Germinal center (tissue), 1 donor: ENCODE measurements at regions not wholly inside any gene's neighbourhood (a gene's known extent, or its start where the extent isn't known, plus 50 kb on each side); places are given as distances from the start of the nearest gene placed in this dataset.
A peak's percentile ranks its signal among the peaks of the same experiment; 100 is the strongest.

Source experiments
- DNase-seq: peaks from one replicate; pipeline ENCODE4 v3.0.0; 2012; ENCODE audit warnings: mixed read lengths, low spot score

DNA sequence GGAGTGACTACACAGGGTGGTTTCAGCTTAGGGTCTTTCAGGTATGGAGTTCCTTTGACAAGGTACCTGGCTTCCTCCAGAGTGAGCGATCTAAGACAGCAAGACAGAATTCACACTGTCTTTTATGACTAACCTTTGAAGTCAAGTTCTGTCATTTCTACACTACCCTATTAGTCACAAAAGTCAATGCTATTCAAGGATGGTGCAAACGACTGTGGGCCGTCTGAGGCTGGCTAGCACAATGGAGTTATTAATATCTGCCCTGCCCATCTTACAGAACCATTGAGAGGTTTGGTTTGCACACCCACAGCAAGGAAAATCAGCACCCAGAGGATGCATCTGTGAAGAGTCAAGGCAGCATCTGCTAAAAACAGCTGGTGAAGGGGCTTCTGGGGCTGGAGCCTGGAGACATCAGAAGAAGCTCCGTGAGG is 62.9 kb upstream of the XCR1 start:
- no peak for DNase-seq

DNA sequence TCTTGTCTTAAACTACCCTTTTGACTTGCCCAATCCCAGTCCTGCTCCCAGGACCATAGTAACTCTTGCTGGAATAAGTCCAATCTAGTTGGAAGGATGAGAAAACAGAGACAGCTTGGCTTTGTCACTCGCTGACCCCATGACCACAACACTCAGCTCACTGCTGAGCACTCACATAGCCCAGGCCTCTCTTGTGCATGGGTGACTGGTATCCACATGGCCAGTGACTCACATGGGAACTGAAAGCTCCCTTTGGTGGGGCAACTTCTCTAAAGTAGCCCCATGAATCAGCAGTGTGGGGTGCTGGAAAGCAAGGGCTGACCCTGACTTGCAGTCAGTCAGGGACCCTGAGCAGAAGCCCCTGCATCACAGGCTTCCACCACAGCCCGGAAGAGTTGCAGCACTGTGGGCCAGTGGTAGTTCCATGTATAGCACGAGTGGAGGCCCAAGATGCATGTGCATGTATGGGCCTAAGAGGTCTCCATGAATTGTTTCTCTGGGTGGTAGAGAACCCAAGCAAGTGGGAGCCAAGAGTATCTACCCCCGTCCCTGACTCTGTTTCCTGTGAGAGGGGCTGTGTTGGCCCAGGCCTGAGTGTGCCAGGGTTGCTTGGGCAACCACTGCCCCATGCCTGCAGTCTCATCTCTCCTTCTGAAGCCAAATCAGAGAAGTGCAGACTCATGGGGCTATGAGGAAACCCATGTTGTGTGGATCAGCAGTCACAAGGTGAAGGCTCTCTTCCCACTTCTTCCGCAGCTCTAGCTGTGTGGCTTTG is 62.1 kb upstream of the XCR1 start:
- no peak for DNase-seq

DNA sequence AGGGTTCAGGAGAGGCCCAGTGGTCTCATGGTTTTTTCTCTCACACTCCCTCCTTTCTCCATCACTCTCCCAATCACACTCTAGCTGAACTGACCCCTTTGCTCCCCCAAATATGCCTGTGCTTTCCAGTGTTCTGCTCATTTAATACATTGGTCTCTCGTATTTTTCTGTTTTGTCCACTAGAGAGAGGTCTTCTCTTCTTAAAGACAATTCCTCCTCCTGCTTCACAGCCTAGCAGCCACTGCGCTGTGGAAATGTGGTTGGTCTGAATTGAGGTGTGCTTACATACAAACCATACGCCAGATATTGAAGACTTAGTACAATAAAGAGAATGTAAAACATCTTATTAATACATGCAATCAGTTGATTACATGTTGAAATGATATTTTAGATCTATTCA is 60.6 kb upstream of the XCR1 start:
- DNase-seq = no peak

DNA sequence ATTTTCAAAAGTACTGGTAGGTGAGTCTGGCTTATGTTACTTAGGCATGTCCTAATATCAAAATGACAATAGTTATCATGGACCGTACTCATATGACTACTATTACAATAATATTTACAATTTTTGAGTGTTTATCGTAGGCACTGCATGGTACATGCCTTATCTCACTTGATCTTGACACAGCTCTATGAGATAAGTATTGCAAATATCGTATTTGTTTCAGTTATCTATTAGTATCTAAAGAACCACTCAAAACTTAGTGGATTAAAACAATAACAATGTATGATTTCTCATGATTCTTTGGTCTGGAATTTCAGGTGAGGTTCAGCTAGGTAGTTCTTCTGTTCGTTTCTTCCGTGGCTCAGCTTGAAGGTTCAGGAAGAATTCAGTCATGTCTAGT is 59.7 kb upstream of the XCR1 start:
- no peak for DNase-seq

DNA sequence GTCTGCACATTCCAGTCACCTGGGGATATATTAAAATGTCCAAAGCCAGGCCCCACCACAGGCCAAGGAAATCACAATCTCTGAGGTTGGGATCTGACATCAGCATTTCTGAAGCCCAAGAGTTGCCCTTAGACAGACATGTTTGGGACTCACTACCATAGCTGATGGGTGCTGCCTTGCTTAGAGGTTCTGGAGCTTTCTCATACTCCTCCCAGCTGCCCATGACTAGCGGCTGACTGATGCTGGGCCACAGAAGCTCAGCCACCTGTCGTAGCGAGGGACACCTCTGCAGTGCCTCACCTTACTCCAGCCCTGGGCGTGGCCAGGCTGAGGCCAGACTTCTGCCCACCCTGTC is 58.8 kb upstream of the XCR1 start:
- no peak for DNase-seq

DNA sequence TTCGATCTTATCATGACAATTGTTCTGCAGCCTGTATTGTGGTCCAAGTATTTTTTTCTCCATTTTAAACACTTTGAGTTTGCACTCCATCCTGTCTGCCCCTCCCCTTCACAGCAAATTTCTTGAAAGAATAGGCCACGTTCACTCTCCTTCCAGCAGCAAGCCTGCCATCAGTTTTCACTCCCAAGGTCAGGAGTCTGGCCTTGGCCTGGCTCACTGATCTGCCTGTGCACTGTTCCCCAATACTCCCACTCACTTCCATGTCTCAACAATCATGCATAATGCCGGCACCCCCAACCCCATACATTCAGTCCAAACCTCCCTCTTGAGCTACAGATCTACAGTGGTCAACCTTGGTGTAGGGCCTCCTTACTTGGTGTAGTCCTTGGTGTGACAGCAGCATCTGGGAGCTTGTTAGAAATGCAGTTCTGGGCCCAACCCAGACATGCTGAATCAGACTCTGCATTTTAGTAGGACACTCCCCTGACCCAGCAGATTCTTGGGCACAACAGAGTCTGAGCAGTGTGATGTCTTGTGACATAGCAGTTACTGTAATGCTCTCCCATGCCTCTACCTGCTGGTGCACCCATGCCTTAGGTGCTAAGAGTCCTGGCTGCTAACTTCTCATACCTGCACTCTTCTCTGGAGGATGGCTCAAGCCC is 58.3 kb upstream of the XCR1 start:
- no peak for DNase-seq

DNA sequence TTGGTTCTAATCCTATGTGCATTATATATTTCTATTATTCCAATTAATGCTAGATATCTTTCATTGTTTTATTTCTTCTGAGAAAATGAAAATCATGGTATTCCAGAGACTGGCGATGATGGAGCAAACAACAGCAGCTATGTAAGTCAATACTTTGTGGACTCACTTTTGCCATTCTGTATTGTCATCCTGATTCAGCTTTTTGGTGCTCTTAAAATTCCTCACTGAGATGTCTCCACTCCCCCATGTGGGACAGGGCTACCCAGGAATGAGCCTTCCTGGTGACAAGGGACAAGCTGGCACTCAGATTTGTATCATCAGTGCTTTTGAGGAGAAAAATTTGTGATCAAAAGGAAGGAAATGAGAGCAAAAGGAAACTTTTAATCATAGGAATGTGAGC is 56.7 kb upstream of the XCR1 start:
- no peak for DNase-seq

DNA sequence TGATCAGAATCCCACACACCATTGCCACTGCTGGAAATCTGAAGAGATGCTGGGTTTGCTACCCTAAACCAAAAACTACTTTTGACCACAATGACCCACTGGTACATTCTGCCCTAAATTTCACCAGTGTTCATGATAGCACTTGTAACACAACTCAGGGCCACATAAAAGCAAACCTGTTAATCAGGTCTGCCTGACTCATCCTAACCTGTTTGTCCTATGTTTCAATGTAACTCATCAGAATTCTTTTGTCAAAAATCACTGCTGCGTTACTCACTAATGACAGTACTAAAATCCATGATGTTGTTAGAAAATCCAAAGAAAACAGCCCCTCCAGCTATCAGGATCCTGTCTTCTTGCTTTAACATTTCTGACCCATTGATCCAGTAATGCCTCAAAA is 55.6 kb upstream of the XCR1 start:
- DNase-seq = no peak

DNA sequence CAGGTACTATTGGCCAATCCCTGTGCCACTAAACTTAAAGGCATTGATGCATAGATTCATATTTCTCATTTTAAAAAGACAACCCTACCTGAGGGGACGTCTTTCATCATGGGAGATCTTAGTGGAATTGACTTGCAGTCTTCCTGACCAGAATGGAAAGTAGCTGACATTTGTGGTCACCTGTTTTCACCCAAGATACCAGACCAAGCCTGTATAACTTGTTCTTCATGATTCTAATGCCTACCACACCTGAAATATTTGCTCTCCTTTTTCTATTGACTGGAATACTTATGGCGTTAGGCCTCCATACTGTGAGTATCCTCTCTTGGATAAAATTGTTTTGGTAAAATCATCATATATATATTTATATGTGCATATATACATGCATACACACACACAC is 54.7 kb upstream of the XCR1 start:
- no peak for DNase-seq

DNA sequence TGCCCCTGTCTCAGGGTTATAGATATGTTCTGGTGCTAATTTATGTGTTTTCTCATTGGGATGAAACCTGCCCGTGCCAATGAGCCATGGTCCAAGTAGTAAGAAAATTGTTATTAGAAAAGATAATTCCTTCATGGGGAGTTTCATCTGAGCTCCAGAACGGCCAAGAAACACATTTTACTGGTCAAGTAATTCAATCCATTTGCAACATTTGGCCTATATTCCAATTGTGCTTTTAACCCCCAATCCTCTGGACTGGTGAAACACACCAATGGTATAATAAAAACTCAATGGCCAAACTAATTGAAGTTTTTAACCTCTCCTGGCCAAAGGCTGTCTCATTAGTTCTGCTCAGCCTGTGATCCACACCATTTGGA is 53.7 kb upstream of the XCR1 start:
- no peak for DNase-seq

DNA sequence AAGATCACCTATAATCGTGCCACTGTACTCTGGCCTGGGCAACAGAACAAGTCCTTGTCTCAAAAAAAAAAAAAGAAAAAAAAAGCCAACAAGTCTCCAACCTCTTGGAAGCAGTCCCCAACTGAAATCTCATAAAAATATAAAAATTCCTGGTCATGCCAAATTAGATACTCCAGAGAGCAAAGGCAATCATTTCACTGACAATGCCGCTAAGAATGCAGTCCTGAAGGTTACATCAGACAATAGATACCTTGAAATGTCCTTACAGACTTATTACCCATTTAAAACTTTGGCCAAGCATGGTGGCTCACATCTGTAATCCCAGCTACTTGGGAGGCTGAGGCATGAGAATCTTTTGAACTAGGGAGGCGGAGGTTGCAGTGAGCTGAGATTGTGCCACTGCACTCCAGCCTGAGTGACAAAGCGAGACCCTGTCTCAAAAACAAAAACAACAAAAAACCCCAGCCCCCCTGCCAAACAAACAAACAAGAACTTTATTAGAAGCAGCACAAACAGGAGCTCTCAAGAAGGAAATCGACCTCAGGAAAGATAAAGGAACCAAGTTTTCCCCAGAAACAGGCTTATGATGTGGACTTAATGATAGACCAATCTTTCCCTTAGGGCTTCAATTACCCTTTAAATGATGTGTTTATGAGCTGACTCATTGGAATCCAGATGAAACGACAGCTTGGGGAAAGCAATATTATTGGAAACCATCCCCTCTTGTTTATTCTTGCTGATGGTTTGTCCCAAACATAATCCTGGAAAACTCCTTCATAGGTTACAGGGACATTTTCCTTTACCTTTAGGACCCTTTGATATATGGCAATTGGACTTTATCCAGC is 53.1 kb upstream of the XCR1 start:
- no peak for DNase-seq

DNA sequence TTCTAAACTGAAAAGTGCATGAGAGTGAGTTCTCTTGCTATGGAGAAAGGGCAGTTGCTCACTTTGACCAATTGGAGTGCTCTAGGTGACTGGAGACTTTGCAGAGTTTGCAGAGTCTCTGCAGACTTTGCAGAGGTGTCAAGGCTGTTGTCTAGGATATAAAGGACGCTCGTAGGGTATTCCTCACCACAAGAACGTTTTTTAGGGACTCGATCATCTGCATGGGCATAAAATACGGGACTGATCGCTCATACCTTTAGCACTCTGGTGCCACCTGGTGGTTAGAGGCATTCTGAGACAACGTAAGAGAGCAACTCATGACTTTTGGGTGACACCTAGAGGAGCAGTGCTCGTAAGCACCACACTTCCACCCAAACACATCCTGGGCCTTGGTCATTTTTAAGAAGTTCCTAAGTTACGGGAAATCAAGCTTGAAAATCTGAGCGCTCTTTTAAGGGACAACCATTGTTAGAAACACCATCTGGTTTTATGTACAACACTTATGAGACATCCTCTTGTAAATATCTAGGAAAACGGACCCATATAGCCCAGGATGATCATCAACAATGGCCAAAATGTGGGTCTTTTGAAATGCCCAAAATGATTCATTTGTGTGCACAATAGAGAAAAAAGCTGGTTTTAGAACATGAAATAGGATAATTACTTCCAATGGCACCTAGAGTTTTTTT is 51.6 kb upstream of the XCR1 start:
- peak; percentile 78 for DNase-seq
